WTC11 (cell line): ENCODE measurements at regions not wholly inside any gene's neighbourhood (a gene's known extent, or its start where the extent isn't known, plus 50 kb on each side); places are given as distances from the start of the nearest gene placed in this dataset.

Source experiments
- ATF1 ChIP-seq: sonication (generic); formaldehyde crosslinking; IDR thresholded peaks from 2 replicates; pipeline ENCODE4 v1.8.1; 2023; ENCODE audit warnings: mild to moderate bottlenecking, moderate library complexity, missing genetic modification reagents
- ATF3 ChIP-seq: sonication (generic); formaldehyde crosslinking; conservative IDR thresholded peaks from 2 replicates; pipeline ENCODE4 v1.8.1; 2022; ENCODE audit warnings: mild to moderate bottlenecking, missing genetic modification reagents
- CTCF ChIP-seq: fragments of 200-600 bp; IDR thresholded peaks from 2 replicates; pipeline ENCODE4 v1.8.0; 2022; ENCODE audit warnings: antibody characterized with exemption
- E2F4 ChIP-seq: sonication (generic); formaldehyde crosslinking; IDR thresholded peaks from 2 replicates; pipeline ENCODE4 v1.8.1; 2022; ENCODE audit warnings: low read depth, mild to moderate bottlenecking, moderate library complexity, missing genetic modification reagents, borderline replicate concordance
- FOXJ3 ChIP-seq: sonication (generic); formaldehyde crosslinking; IDR thresholded peaks from 2 replicates; pipeline ENCODE4 v1.9.0; 2021; ENCODE audit warnings: missing genetic modification reagents, mild to moderate bottlenecking, borderline replicate concordance
- MAX ChIP-seq: sonication (generic); formaldehyde crosslinking; IDR thresholded peaks from 2 replicates; pipeline ENCODE4 v1.8.0; 2022; ENCODE audit warnings: mild to moderate bottlenecking, missing genetic modification reagents
- ZNF396 ChIP-seq: fragments of 250-450 bp; sonication (Bioruptor Pico); IDR thresholded peaks from 2 replicates; pipeline ENCODE4 v1.8.0; 2021; ENCODE audit warnings: mild to moderate bottlenecking, moderate library complexity, borderline replicate concordance
- TF ChIP-seq, protein P1 (sequence below): sonication (generic); formaldehyde crosslinking; IDR thresholded peaks from 2 replicates; pipeline ENCODE4 v1.8.1; 2022; ENCODE audit warnings: missing genetic modification reagents, borderline replicate concordance

- no peak for TF ChIP-seq CTCF
- no peak for TF ChIP-seq MAX (CRISPR knock-in tag)
- no peak for TF ChIP-seq FOXJ3 (CRISPR knock-in tag)
- TF ChIP-seq, protein P1, sequence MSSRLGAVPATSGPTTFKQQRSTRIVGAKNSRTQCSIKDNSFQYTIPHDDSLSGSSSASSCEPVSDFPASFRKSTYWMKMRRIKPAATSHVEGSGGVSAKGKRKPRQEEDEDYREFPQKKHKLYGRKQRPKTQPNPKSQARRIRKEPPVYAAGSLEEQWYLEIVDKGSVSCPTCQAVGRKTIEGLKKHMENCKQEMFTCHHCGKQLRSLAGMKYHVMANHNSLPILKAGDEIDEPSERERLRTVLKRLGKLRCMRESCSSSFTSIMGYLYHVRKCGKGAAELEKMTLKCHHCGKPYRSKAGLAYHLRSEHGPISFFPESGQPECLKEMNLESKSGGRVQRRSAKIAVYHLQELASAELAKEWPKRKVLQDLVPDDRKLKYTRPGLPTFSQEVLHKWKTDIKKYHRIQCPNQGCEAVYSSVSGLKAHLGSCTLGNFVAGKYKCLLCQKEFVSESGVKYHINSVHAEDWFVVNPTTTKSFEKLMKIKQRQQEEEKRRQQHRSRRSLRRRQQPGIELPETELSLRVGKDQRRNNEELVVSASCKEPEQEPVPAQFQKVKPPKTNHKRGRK (CRISPR knock-in tag), result no peak
- no peak for TF ChIP-seq ZNF396
- TF ChIP-seq ATF3, result no peak
- no peak for TF ChIP-seq E2F4 (CRISPR knock-in tag)
- TF ChIP-seq ATF1 (CRISPR knock-in tag), result no peak
Observed at GRCh38 chr22:22783575-22783974, 104.0 kb upstream of the IGLL5 start.
